H9 (cell line): ENCODE measurements at regions not wholly inside any gene's neighbourhood (a gene's known extent, or its start where the extent isn't known, plus 50 kb on each side); places are given as distances from the start of the nearest gene placed in this dataset.

Experiments
- DNase-seq: peaks from one replicate; pipeline ENCODE4 v3.0.0-alpha.2; 2017
- H2AFZ ChIP-seq: one replicate; pipeline ENCODE4 v1.6.1; 2013; ENCODE audit warnings: mild to moderate bottlenecking, low read length, control low read depth, moderate library complexity
- H2AK5ac ChIP-seq: 2 replicates; pipeline ENCODE4 v1.6.1; 2013; ENCODE audit warnings: low read length, control low read depth, mixed read lengths; ENCODE audit not compliant: insufficient read length
- H2BK120ac ChIP-seq: one replicate; pipeline ENCODE4 v1.6.1; 2013; ENCODE audit warnings: low read depth, mild to moderate bottlenecking, low read length, control low read depth, inconsistent platforms; ENCODE audit not compliant: poor library complexity, severe bottlenecking
- H2BK12ac ChIP-seq: 2 replicates; pipeline ENCODE4 v1.6.1; 2013; ENCODE audit warnings: low read length, control low read depth, mixed read lengths, low read depth; ENCODE audit not compliant: insufficient read length
- H2BK15ac ChIP-seq: 2 replicates; pipeline ENCODE4 v1.6.1; 2013; ENCODE audit warnings: low read depth, low read length, control low read depth
- H2BK20ac ChIP-seq: one replicate; pipeline ENCODE4 v1.6.1; 2013; ENCODE audit warnings: low read depth, mild to moderate bottlenecking, low read length, control low read depth, inconsistent platforms; ENCODE audit not compliant: poor library complexity, severe bottlenecking
- H2BK5ac ChIP-seq: 2 replicates; pipeline ENCODE4 v1.6.1; 2013; ENCODE audit warnings: low read length, control low read depth, mixed read lengths; ENCODE audit not compliant: insufficient read length
- H3K14ac ChIP-seq: 2 replicates; pipeline ENCODE4 v1.6.1; 2013; ENCODE audit warnings: low read length, control low read depth; ENCODE audit not compliant: insufficient read depth
- H3K18ac ChIP-seq: 2 replicates; pipeline ENCODE4 v1.6.1; 2013; ENCODE audit warnings: low read depth, mild to moderate bottlenecking, mixed read lengths, low read length, control low read depth; ENCODE audit not compliant: insufficient read length
- H3K23ac ChIP-seq: 2 replicates; pipeline ENCODE4 v1.6.1; 2013; ENCODE audit warnings: low read length, control low read depth, mixed read lengths, low read depth; ENCODE audit not compliant: insufficient read length
- H3K23me2 ChIP-seq: 2 replicates; pipeline ENCODE4 v1.6.1; 2013; ENCODE audit warnings: low read depth, mild to moderate bottlenecking, mixed read lengths, low read length, control low read depth; ENCODE audit not compliant: insufficient read length, poor library complexity, severe bottlenecking
- H3K27ac ChIP-seq: 2 replicates; pipeline ENCODE4 v1.5.1; 2013; ENCODE audit warnings: low read length, control low read depth, mixed read lengths, low read depth; ENCODE audit not compliant: insufficient read length
- H3K27me3 ChIP-seq: 2 replicates; pipeline ENCODE4 v1.6.1; 2013; ENCODE audit warnings: low read length, control low read depth, inconsistent platforms; ENCODE audit not compliant: insufficient read depth
- H3K4ac ChIP-seq: 2 replicates; pipeline ENCODE4 v1.6.1; 2013; ENCODE audit warnings: low read depth, mild to moderate bottlenecking, control low read depth, inconsistent platforms, low read length, moderate library complexity
- H3K4me1 ChIP-seq: 2 replicates; pipeline ENCODE4 v1.6.1; 2013; ENCODE audit warnings: low read length, control low read depth, inconsistent platforms; ENCODE audit not compliant: insufficient read depth
- H3K4me2 ChIP-seq: 2 replicates; pipeline ENCODE4 v1.6.1; 2013; ENCODE audit warnings: low read length, control low read depth, mixed read lengths; ENCODE audit not compliant: insufficient read length, insufficient read depth
- H3K56ac ChIP-seq: 2 replicates; pipeline ENCODE4 v1.6.1; 2013; ENCODE audit warnings: low read depth, mild to moderate bottlenecking, mixed read lengths, low read length, control low read depth; ENCODE audit not compliant: insufficient read length
- H3K79me1 ChIP-seq: 2 replicates; pipeline ENCODE4 v1.6.1; 2013; ENCODE audit warnings: low read depth, mild to moderate bottlenecking, moderate library complexity, low read length, control low read depth, inconsistent platforms; ENCODE audit not compliant: insufficient read depth, poor library complexity, severe bottlenecking
- H3K79me2 ChIP-seq: 2 replicates; pipeline ENCODE4 v1.6.1; 2013; ENCODE audit warnings: low read length, control low read depth, inconsistent platforms; ENCODE audit not compliant: insufficient read depth
- H3K9ac ChIP-seq: 2 replicates; pipeline ENCODE4 v1.6.1; 2013; ENCODE audit warnings: low read length, control low read depth, mixed read lengths; ENCODE audit not compliant: insufficient read length; ENCODE audit errors: extremely low read depth
- H3K9me3 ChIP-seq: one replicate; pipeline ENCODE4 v1.6.1; 2013; ENCODE audit warnings: low read depth, low read length, inconsistent platforms; ENCODE audit not compliant: control insufficient read depth
- H3T11ph ChIP-seq: one replicate; pipeline ENCODE4 v1.6.1; 2013; ENCODE audit warnings: mild to moderate bottlenecking, low read length, control low read depth, inconsistent platforms
- H4K20me1 ChIP-seq: one replicate; pipeline ENCODE4 v1.6.1; 2013; ENCODE audit not compliant: control insufficient read depth, insufficient read length, insufficient read depth
- H4K5ac ChIP-seq: 2 replicates; pipeline ENCODE4 v1.6.1; 2013; ENCODE audit warnings: low read depth, mild to moderate bottlenecking, mixed read lengths, low read length, control low read depth; ENCODE audit not compliant: insufficient read length
- H4K8ac ChIP-seq: replicated peaks from 2 replicates; pipeline ENCODE4 v1.6.1; 2013; ENCODE audit warnings: low read length, control low read depth, mixed read lengths, low read depth; ENCODE audit not compliant: insufficient read length
- H4K91ac ChIP-seq: 2 replicates; pipeline ENCODE4 v1.6.1; 2013; ENCODE audit warnings: low read depth, mild to moderate bottlenecking, moderate library complexity, mixed read lengths, low read length, control low read depth; ENCODE audit not compliant: insufficient read length
- H3K27ac Mint-ChIP-seq, 3 experiments: 2 replicates in 2 of 3; 3 replicates in 1 of 3; pipeline ENCODE4 v1.8.0; 2020 to 2021; ENCODE audit warnings: mixed read lengths in 3 of 3, mild to moderate bottlenecking in 1 of 3, moderate library complexity in 1 of 3
- H3K27me3 Mint-ChIP-seq: 2 replicates; pipeline ENCODE4 v1.8.0; 2021; ENCODE audit warnings: low read depth, mild to moderate bottlenecking, moderate library complexity, mixed read lengths
- H3K36me3 Mint-ChIP-seq, 3 experiments: 2 replicates in 2 of 3; 3 replicates in 1 of 3; pipeline ENCODE4 v1.8.0; 2020 to 2021; ENCODE audit warnings: low read depth in 3 of 3, mixed read lengths in 3 of 3; ENCODE audit not compliant: insufficient read depth in 1 of 3
- H3K4me1 Mint-ChIP-seq, 2 experiments: 2 replicates each; pipeline ENCODE4 v1.8.0; 2020; ENCODE audit warnings: mixed read lengths in 2 of 2
- H3K4me3 Mint-ChIP-seq, 2 experiments: 2 replicates in 1 of 2; 3 replicates in 1 of 2; pipeline ENCODE4 v1.8.0; 2020 to 2021; ENCODE audit warnings: mild to moderate bottlenecking in 2 of 2, mixed read lengths in 2 of 2, moderate library complexity in 1 of 2
- H3K9me3 Mint-ChIP-seq, 2 experiments: 2 replicates in 1 of 2; 3 replicates in 1 of 2; pipeline ENCODE4 v1.8.0; 2020; ENCODE audit warnings: mild to moderate bottlenecking in 2 of 2, mixed read lengths in 2 of 2, moderate library complexity in 1 of 2
- WGBS: extraction: QIAGEN DNeasy Blood & Tissue Kit; methylation state at CpG from one replicate; pipeline ENCODE4 v1.1.7; 2013; ENCODE audit warnings: missing lambda C conversion rate, low lambda C conversion rate, mixed read lengths; ENCODE audit not compliant: insufficient read length; ENCODE audit errors: extremely low coverage; 5-methylcytosine and 5-hydroxymethylcytosine counted together
- TF ChIP-seq, protein P1 (sequence below): fragments of 200-600 bp; sonication (generic); conservative IDR thresholded peaks from 3 replicates; pipeline ENCODE4 v1.8.0; 2021; ENCODE audit warnings: antibody characterized with exemption, mild to moderate bottlenecking

DNA sequence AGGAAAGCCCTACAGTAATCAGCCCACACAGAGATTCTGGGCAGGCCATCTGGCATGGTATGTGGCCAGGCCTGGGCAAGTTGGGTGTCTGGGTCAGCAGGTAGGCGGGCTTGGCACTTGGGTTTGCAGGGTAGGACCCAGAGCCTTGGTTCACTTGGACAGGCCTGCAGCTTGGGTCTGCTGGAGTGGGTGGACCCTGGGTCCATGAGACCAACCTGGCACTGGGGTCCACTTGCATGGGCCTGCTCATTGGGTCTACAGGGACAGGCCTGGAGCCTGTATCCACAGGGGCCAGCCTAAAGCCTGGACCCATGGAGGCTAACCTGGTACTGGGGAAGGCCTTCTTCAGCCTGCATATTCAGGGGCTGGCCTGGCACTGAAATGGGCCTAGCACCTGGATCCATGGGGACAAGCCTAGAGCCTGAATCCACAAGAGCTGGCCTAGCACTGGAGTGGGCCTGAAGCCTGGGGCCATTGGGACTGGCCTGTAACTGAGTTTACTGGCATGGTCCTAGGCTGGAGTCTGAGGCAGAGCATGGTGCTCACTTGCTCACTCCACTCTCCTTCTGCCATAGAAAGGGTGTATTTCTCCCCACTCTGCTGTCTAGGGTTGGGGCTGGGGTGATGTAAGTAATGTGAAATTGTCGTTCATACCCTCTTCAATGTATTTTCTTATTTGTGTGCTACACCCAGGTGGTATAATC, 315.0 kb downstream of the AHR start:
- H3K56ac ChIP-seq, result no peak overlapping the region
- H3K79me1 ChIP-seq, result no peaks in the 10 kb centered on the region
- no peak overlapping the region for H3K4ac ChIP-seq
- H3K4me3 Mint-ChIP-seq, result no peak overlapping the region
- H4K8ac ChIP-seq, result no peak overlapping the region
- H2AK5ac ChIP-seq, result no peak overlapping the region
- H2BK5ac ChIP-seq, result no peak overlapping the region
- no peak overlapping the region for H3K14ac ChIP-seq
- no peak overlapping the region for H4K5ac ChIP-seq
- no peaks in the 10 kb centered on the region for H3K9me3 Mint-ChIP-seq
- H2AFZ ChIP-seq, result no peak overlapping the region
- H3K4me1 ChIP-seq, result no peaks in the 10 kb centered on the region
- no peak overlapping the region for H4K91ac ChIP-seq
- no peak overlapping the region for H3K18ac ChIP-seq
- no CpG with 5 or more reads among the region's 2 CpGs for WGBS
- no peaks in the 10 kb centered on the region for H3K36me3 Mint-ChIP-seq
- peaks cover 4 to 7% of the 10 kb centered on the region in 2 experiments; a peak in 2 of 4 replicates for H3K4me1 Mint-ChIP-seq
- H4K20me1 ChIP-seq, result no peaks in the 10 kb centered on the region
- no peak overlapping the region for H3T11ph ChIP-seq
- H3K79me2 ChIP-seq, result no peaks in the 10 kb centered on the region
- H3K27ac ChIP-seq, result no peak overlapping the region
- no peaks in the 10 kb centered on the region for H3K27me3 ChIP-seq
- H3K9ac ChIP-seq, result no peak overlapping the region
- no peak overlapping the region for H2BK120ac ChIP-seq
- no peak for DNase-seq
- no peaks in the 10 kb centered on the region for H3K9me3 ChIP-seq
- no peak overlapping the region for H2BK15ac ChIP-seq
- H2BK12ac ChIP-seq, result no peak overlapping the region
- no peaks in the 10 kb centered on the region for H3K23me2 ChIP-seq
- H3K4me2 ChIP-seq, result no peak overlapping the region
- no peak overlapping the region for H2BK20ac ChIP-seq
- no peak overlapping the region for H3K27ac Mint-ChIP-seq
- no peak overlapping the region for H3K23ac ChIP-seq
- TF ChIP-seq, protein P1, sequence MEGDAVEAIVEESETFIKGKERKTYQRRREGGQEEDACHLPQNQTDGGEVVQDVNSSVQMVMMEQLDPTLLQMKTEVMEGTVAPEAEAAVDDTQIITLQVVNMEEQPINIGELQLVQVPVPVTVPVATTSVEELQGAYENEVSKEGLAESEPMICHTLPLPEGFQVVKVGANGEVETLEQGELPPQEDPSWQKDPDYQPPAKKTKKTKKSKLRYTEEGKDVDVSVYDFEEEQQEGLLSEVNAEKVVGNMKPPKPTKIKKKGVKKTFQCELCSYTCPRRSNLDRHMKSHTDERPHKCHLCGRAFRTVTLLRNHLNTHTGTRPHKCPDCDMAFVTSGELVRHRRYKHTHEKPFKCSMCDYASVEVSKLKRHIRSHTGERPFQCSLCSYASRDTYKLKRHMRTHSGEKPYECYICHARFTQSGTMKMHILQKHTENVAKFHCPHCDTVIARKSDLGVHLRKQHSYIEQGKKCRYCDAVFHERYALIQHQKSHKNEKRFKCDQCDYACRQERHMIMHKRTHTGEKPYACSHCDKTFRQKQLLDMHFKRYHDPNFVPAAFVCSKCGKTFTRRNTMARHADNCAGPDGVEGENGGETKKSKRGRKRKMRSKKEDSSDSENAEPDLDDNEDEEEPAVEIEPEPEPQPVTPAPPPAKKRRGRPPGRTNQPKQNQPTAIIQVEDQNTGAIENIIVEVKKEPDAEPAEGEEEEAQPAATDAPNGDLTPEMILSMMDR, result no peak
- H3K27me3 Mint-ChIP-seq, result no peaks in the 10 kb centered on the region
